ENCODE measurements at regions not wholly inside any gene's neighbourhood (a gene's known extent, or its start where the extent isn't known, plus 50 kb on each side); places are given as distances from the start of the nearest gene placed in this dataset.
"Not testable (repeated sequence)": the region's sequence is repeated elsewhere in the genome, so short reads cannot be mapped to it uniquely, and the experiment has no call there.

- not testable (repeated sequence) for DNase-seq
Observed at GRCh38 chr2:37722971-37723370, 51.5 kb upstream of the CDC42EP3 start.

- no peak for DNase-seq
Observed at GRCh38 chr2:37730037-37730818, 58.8 kb upstream of the CDC42EP3 start.

DNA sequence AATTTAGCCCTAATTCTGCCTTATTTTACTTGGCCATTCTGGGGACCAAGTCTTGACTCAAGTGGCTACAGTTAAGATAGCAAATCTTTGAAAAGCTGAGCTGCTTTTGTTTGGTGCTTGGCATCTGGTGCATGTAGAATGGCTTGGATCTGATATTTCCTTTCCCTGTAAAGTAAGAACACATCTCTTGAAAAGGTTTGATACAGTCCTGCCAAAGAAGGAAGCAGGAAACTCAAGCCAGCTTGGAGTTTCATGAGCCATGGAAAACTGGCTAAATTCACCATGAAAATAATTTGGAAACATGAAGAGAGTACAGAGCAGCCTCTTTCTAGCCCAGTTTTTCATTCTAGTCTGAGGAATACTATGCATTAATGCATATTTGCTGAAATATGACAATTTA lies 61.0 kb upstream of the CDC42EP3 start:
- DNase-seq: not testable (repeated sequence)

DNA sequence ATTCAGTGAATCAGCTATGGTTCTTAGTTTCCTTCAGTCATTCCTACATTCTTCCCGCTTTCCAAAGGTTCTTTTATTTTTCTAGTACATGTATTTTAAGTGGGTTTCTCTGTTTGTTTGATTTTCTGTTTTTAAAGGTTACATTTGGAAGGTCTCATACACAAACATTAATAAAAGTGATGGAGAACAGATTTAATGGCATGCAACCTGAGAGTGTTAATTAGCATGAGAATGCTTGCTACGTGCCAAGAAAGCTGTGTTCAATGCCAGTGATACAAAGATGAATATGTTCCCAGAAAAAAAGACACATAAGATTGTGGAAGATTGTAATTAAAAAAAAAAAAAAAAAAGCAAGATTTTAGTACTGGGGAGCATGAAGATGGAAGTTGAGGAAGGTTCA lies 61.8 kb upstream of the CDC42EP3 start:
- no peak for DNase-seq

GRCh38 chr2:37733955-37734354 lies 62.5 kb upstream of the CDC42EP3 start:
- not testable (repeated sequence) for DNase-seq

DNA sequence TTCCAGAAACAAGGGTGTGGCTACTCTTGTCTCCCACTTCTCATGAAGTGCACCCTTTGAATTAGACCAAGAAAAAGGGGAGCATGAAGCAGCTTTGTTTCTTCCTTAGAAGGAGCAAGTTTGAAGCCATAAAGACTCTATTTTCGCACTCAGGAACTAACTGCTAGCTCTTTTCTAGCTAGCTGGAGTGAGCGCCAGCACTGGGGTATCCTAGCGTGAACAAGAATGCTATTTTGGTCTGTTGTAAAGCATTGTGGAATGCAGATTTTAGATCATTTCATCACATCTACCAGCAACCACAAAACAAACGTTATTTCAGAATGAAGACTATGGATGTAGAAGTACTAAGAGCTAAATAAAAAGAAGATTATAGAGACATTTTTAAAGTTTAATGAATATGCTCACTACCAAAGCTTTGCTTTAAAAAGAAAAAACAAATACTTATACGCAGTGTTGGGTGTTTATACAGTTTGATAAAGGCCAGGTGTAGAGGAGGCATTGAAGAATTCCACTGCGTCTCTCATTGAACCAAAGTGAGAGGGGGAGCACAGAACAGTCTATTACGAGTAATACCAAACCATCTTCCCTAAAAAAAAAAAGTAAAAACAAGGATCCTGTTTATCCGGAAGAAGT lies 63.6 kb upstream of the CDC42EP3 start:
- DNase-seq: not testable (repeated sequence)

- DNase-seq: not testable (repeated sequence)
Observed at GRCh38 chr2:37735524-37735910, 64.1 kb upstream of the CDC42EP3 start.

GRCh38 chr2:37737507-37737906 lies 66.1 kb upstream of the CDC42EP3 start:
- no peak for DNase-seq

- no peak for DNase-seq
Observed at GRCh38 chr2:37738266-37738885, 66.9 kb upstream of the CDC42EP3 start.

- no peak for DNase-seq
Observed at GRCh38 chr2:37739153-37739552, 67.7 kb upstream of the CDC42EP3 start.

DNA sequence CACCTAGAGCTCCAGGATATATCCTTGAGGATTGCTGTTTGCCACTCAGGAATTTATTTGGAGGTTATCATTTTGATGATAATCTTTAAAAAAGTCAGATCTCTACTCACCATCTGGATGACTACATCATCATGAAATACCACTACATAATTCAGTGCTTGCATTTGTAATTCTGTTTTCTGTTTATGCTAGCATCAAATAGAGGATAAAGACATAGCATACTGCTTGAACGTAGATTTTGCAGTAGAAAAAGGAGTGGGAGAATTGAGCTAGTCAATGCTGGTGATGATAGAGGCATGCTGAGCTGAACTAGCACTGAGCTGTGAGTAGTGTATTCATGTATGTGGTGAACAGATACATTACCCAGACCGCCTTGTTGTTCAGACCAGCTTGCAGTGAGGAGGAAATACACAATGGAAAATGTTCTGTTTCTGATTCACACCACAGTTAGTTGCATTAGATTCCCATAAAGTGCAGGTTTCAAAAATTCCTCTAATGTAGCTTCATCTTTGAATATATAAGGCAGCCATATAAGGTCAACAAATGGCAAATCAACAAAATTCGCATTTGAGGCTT lies 68.8 kb upstream of the CDC42EP3 start:
- no peak for DNase-seq

- DNase-seq: no peak
Observed at GRCh38 chr2:37742286-37742685, 70.8 kb upstream of the CDC42EP3 start.

DNA sequence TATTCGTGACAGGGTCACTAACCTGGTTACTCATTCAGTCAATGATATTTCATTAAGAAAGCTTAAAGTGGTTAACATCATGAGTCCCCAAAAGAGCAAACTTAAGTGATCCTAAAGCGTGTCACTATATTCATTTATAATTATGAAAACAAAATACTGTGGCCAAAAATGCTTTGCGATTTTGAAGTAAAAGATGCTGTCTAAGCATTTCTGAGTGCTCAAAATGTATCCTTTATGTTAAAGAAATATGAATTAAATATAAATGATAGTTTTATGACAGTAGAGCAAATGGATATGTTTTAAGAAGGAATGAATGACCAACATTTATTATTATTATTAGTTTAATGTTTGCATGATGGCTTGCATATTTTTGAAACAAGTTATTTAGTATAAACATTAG lies 72.6 kb upstream of the CDC42EP3 start:
- no peak for DNase-seq

GRCh38 chr2:37744961-37745360 lies 73.5 kb upstream of the CDC42EP3 start:
- DNase-seq: not testable (repeated sequence)

- DNase-seq: not testable (repeated sequence)
Observed at GRCh38 chr2:37746011-37746410, 74.6 kb upstream of the CDC42EP3 start.

DNA sequence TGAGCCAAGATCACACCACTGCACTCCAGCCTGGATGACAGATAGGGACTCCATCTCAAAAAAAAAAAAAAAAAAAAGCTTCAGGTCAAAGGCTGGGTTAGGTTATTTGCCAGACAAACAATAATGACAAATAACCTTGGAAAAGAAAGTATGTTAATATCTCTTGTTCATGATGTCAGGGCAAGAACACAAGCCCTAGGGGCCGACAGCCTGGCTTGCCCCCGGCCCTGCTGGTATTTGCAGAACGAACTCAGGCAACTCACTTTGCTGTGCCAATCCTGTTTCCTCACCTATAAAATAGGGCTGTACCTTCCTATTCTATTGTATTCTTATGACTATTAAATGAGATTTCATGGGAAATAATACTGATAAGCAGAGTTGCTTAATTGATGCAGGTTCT lies 75.4 kb upstream of the CDC42EP3 start:
- no peak for DNase-seq

DNA sequence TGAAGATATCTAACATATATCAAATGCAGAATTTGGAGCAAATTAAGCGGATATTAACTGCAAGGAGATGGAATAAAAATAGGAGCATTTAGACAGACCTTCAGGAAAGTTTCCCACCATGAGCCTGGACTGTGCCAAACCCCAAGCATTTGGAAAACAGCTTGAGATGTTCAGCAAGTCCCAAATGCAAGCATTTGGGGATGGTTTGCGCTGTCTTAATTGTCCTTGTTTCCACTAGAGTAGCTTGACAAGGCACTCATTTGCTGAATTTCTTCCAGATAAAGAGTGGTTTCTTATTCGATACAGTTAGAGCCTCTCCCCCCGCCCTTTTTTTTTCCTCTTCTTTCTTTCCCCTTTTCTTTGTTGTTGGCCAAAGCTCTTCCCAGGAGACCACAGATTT lies 77.1 kb upstream of the CDC42EP3 start:
- no peak for DNase-seq

GRCh38 chr2:37750286-37750685 lies 78.8 kb upstream of the CDC42EP3 start:
- not testable (repeated sequence) for DNase-seq

DNA sequence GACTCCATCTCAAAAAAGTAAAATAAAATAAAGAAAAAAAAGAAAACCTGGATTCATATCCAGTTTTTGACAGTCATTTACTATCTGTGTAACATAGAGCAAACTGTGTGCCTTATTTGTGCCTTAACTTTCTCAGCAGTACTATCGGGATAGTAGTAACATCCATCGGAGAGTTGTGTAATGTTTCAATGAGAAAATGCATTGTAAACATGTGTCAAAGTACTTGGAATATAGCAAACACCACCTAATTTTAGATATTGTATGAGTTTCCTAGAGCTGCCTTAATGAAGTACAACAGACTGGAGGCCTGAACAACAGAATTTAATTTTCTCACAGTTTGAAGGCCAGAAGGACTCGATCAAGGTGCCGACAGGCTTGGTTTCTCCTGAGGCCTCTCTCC lies 81.3 kb upstream of the CDC42EP3 start:
- DNase-seq: no peak

GRCh38 chr2:37753758-37754157 lies 82.3 kb upstream of the CDC42EP3 start:
- no peak for DNase-seq

DNA sequence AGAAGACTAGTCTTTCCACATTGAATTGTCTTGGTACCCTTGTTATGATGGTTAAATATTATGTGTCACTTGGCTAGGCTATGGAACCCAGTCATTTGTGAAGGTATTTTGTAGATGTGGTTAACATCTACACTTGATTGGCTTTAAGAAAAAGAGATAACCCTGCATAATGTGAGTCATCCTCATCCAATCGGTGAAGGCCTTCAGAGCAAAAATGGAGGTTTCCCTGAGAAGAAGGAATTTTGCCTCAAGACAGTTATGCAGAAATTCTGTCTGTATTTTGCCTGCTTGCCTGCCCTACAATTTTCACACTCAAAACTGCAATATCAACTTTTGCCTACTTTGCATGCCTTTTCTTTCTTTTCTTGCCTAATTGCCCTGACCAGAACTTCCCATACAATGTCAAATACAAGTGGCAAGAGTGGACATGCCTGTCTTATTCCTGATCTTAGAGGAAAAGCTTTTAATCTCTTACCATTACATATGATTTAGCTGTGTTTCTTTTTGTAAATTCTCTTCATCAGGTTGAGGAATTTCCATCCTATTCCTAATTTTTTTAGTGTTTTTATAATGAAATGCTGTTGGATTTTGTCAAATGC lies 84.6 kb upstream of the CDC42EP3 start:
- DNase-seq: not testable (repeated sequence)

DNA sequence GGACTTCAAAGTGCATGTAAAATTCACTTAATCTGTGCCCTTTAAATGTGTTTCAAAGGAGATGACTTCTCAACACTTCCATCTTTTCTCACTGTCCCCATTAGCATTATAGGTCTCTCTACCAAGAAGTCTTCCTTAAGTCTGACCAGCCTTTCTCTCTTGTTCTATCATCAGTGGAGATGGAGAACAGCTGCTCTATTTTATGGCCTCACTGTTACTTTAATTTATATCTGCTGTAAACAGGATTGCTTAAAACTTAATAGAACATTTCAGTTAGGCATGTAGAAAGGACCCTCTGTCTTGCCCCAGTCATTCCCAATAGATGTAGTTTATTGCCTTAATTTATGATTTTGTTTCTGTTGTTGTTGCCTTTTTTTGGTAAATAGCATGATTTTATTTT lies 86.0 kb upstream of the CDC42EP3 start:
- DNase-seq: not testable (repeated sequence)

DNA sequence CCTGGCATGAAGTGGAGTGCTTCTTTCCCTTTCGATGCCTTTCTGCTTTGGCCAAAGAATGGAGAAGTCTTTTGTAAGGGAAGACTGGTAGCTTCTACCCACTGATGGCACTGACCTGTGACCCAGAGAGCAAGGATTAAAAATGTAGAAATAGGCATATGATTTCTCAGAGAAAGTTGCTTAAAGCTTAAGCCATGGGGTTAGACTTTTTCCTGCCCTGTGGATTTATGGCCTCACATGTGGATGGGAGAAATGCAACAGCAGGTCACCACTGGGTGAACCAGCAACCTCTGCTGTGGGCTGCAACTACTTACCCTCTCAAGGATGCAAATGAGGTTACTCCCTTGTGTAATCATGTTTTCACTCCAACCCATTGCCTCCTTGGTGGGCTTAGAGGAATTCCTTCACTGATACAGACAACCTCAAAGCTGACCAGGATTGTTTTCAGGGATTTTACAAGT lies 86.7 kb upstream of the CDC42EP3 start:
- not testable (repeated sequence) for DNase-seq
